Ovary (tissue), 7 donors: ENCODE measurements at regions not wholly inside any gene's neighbourhood (a gene's known extent, or its start where the extent isn't known, plus 50 kb on each side); places are given as distances from the start of the nearest gene placed in this dataset.
A peak's percentile ranks its signal among the peaks of the same experiment; 100 is the strongest.
"Not testable (repeated sequence)": the region's sequence is repeated elsewhere in the genome, so short reads cannot be mapped to it uniquely, and the experiment has no call there.

Experiments
- DNase-seq, 5 donors: peaks; one replicate each; pipeline ENCODE4 v3.0.0-alpha.2; 2019 to 2020
- H3K27ac ChIP-seq, 2 donors: fragments of 200-600 bp; one replicate each; pipeline versions ENCODE4 v1.5.1 to v1.8.0; 2019 to 2022
- H3K27me3 ChIP-seq: fragments of 200-600 bp; one replicate; pipeline ENCODE4 v1.8.0; 2022
- H3K36me3 ChIP-seq: fragments of 200-600 bp; sonication (generic); one replicate; pipeline ENCODE4 v1.5.1; 2019
- H3K4me1 ChIP-seq: one replicate; pipeline ENCODE4 v1.8.1; 2013; ENCODE audit warnings: mild to moderate bottlenecking, moderate library complexity; ENCODE audit not compliant: insufficient read depth
- H3K4me3 ChIP-seq: fragments of 200-600 bp; sonication (generic); one replicate; pipeline ENCODE4 v1.5.1; 2017
- H3K9me3 ChIP-seq, 2 donors: fragments of 200-600 bp in 1 of 2; sonication (generic) in 1 of 2; one replicate each; pipeline versions ENCODE4 v1.5.1 to v1.8.1; 2013 to 2019; ENCODE audit warnings: mild to moderate bottlenecking in 1 of 2, moderate library complexity in 1 of 2
- CTCF ChIP-seq, 3 donors: fragments of 450-650 bp in 2 of 3; fragments of 200-600 bp in 1 of 3; IDR thresholded peaks; one replicate each; pipeline versions ENCODE4 v1.5.1 to v1.8.0; 2016 to 2022; ENCODE audit warnings: antibody characterized with exemption in 3 of 3, mild to moderate bottlenecking in 1 of 3
- EP300 ChIP-seq: sonication (generic); formaldehyde crosslinking; IDR thresholded peaks from one replicate; pipeline ENCODE4 v1.6.1; 2017; ENCODE audit warnings: antibody characterized with exemption
- POLR2A ChIP-seq: fragments of 450-650 bp; IDR thresholded peaks from one replicate; pipeline ENCODE4 v1.6.1; 2017; ENCODE audit warnings: antibody characterized with exemption, mild to moderate bottlenecking, moderate library complexity
- WGBS, 3 donors: extraction: QIAGEN DNeasy Blood & Tissue Kit in 1 of 3; methylation state at CpG; one replicate each; pipeline versions ENCODE4 v1.1.5 to v1.1.7; 2013 to 2017; 5-methylcytosine and 5-hydroxymethylcytosine counted together
- intact Hi-C, 4 donors: fragments of 100-400 bp; cut with DNase I; formaldehyde crosslinking; loops; one replicate each; pipeline versions ENCODE4 v1.11.0 to v1.15.1; 2022 to 2023
- donor health status: DM: no; HTN: no; CAD: no; lungs with moderate emphysema.
- donor health status: DM: no; HTN: no; CAD: no.
- donor health status: Bipolar disorder and iron deficiency.
- donor health status: DM: no; HTN: no; CAD: no.
- donor health status: DM: yes; HTN: yes; CAD: no.

GRCh38 chr2:182503886-182504285 lies 77.0 kb upstream of the PDE1A start:
- Histone ChIP-seq H3K36me3 (no peaks in the 10 kb centered on the region), H3K27me3 (no peaks in the 10 kb centered on the region), H3K9me3 (no peaks in the 10 kb centered on the region), H3K27ac (no peak overlapping the region), H3K4me3 (no peak overlapping the region), H3K4me1 (no peaks in the 10 kb centered on the region)
- no peak for TF ChIP-seq POLR2A
- TF ChIP-seq CTCF (IDR thresholded peaks at IDR 0.05) = no peak
- TF ChIP-seq EP300 = no peak
- no peak for DNase-seq
- 68 to 99% (median 96%) methylated on average over 2 of the region's 2 CpGs for WGBS, 3 donors
- intact Hi-C loops = no loop called here

- DNase-seq = peak in 1 of 5 donors; percentile 58
- H3K27ac ChIP-seq = no peak overlapping the region
- no peaks in the 10 kb centered on the region for H3K9me3 ChIP-seq
- no peaks in the 10 kb centered on the region for H3K27me3 ChIP-seq
- no peak for TF ChIP-seq POLR2A
- no peak for TF ChIP-seq CTCF (IDR thresholded peaks at IDR 0.05)
- TF ChIP-seq EP300 = no peak
- no peaks in the 10 kb centered on the region for H3K4me1 ChIP-seq
- no peaks in the 10 kb centered on the region for H3K36me3 ChIP-seq
- no peak overlapping the region for H3K4me3 ChIP-seq
- WGBS, 3 donors = 16 to 27% (median 17%) methylated on average over 2 of the region's 2 CpGs
- intact Hi-C loops = no loop called here
Measured at GRCh38 chr2:182504903-182505302, 78.1 kb upstream of the PDE1A start.

DNA sequence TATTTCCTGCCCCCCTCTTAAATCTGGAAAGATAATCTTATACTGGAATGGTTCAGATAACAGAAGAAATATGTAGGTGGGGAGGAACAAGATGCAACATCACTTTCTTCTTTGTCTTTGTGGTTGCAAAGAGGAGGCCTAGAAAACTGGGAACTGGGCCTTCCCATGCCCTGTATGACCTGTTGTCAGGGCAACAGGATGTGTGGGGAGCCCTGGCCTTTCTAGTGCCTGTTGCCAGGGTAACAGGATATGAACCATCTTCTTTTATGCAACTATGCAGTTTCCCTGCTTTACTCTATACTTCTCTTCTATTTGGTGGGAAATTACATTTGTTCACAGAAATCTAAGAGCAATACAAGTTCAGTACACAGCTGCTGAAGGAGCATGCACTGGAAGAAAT lies 79.8 kb upstream of the PDE1A start:
- H3K27ac ChIP-seq = no peak overlapping the region
- no peaks in the 10 kb centered on the region for H3K4me1 ChIP-seq
- H3K27me3 ChIP-seq = no peaks in the 10 kb centered on the region
- H3K9me3 ChIP-seq = no peaks in the 10 kb centered on the region
- H3K36me3 ChIP-seq = no peaks in the 10 kb centered on the region
- intact Hi-C loops = no loop called here
- TF ChIP-seq CTCF (IDR thresholded peaks at IDR 0.05) (no peak), POLR2A (no peak)
- no peak overlapping the region for H3K4me3 ChIP-seq
- DNase-seq = no peak

DNA sequence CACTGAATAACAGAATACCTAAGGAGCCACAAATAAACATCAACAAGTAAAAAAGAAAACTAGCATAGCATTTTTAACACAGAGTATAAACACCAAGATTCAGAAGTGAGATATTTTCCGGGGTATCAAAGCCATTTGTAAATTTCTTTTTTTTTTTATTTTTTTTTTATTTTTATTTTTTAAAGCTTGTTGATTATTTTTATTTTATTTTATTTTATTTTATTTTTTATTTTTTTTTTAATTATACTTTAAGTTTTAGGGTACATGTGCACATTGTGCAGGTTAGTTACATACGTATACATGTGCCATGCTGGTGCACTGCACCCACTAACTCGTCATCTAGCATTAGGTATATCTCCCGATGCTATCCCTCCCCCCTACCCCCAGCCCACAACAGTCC lies 81.7 kb upstream of the PDE1A start:
- H3K27ac ChIP-seq, H3K4me1 ChIP-seq, H3K9me3 ChIP-seq, H3K4me3 ChIP-seq, intact Hi-C loops, DNase-seq, H3K36me3 ChIP-seq, H3K27me3 ChIP-seq: not testable (repeated sequence)
- WGBS, 3 donors = 70 to 97% (median 92%) methylated on average over 2 to 4 of the region's 4 CpGs

DNA sequence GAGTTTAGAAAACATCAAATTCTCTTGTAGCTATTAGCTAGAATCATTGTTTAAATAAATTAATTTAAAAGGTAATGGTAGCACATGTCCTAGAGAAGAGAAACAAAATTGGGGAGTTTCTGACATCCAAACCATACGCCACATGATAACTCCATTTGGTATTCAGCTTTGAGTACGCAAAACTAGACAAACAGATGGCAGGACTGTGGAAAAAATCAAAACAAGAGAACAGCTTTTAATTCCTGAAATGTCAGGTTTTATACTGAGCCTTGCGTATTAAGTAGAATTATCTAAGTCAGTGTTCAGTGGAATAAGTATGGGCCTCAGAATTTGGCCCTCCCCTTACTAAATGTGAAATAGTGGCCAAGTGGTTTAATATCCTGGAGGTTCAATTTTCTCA lies 82.4 kb upstream of the PDE1A start:
- Histone ChIP-seq H3K36me3 (no peaks in the 10 kb centered on the region), H3K4me3 (no peak overlapping the region), H3K27me3 (no peaks in the 10 kb centered on the region), H3K27ac (no peak overlapping the region), H3K4me1 (no peaks in the 10 kb centered on the region), H3K9me3 (no peaks in the 10 kb centered on the region)
- WGBS, 3 donors = 48 to 80% (median 69%) methylated on average over 3 of the region's 3 CpGs
- no peak for DNase-seq
- intact Hi-C loops = no loop called here
- no peak for TF ChIP-seq CTCF (IDR thresholded peaks at IDR 0.05)
- TF ChIP-seq EP300 = no peak
- TF ChIP-seq POLR2A = no peak
